GM21390 (cell line): ENCODE measurements at regions not wholly inside any gene's neighbourhood (a gene's known extent, or its start where the extent isn't known, plus 50 kb on each side); places are given as distances from the start of the nearest gene placed in this dataset.

Experiments
- ATAC-seq: cut with Tn5 transposase; IDR thresholded peaks from one replicate; pipeline ENCODE4 v1.9.1; 2021; ENCODE audit not compliant: unreplicated experiment

GRCh38 chr21:15359251-15359650 lies 294.5 kb upstream of the NRIP1 start:
- no peak for ATAC-seq

GRCh38 chr21:15362458-15362857 lies 297.7 kb upstream of the NRIP1 start:
- no peak for ATAC-seq

GRCh38 chr21:15363921-15364320 lies 299.1 kb upstream of the NRIP1 start:
- no peak for ATAC-seq

GRCh38 chr21:15365751-15366392 lies 301.1 kb upstream of the NRIP1 start:
- no peak for ATAC-seq

DNA sequence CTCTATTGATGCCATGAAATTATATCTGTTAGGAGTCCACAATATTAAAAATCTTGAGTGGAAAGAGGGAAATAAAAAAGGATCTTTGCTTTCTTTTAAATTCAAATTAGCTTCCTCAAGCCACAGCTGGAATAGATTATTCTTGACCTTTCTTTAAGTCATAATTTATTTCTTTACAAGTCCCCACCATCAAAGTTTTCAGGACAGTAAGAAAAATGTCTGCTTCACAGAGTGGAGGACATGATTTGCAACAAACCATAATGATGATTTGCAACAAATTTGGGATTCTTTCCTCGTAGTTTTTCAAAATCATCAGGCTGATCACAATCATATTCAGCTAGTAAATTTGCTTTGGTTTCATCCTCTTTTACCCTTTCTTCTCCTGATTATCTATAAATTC lies 301.8 kb upstream of the NRIP1 start:
- ATAC-seq = no peak

DNA sequence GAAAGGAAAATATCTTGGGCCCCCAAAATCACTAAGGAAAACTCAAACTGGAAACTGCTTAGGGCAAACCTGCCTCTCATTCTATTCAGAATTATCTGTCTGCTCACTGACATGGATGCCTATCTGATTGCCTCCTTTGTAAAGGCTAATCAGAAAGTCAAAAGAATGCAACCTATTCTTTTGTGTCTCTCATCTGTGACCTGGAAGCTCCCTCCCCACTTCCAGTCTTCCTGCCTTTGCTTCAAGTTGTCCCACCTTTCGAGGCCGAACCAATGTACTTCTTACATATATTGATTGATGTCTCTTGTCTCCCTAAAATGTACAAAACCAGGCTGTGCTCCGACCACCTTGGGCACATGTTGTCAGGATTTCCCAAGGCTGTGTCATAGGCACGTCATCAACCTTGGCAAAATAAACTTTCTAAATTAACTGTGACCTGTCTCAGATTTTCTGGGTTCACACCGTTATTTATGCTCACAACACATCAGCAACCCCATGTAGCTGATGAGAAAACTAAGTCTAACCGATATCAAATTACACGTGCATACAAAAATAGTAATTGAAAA lies 302.3 kb upstream of the NRIP1 start:
- ATAC-seq = no peak

GRCh38 chr21:15370462-15370975 lies 305.7 kb upstream of the NRIP1 start:
- ATAC-seq = no peak

DNA sequence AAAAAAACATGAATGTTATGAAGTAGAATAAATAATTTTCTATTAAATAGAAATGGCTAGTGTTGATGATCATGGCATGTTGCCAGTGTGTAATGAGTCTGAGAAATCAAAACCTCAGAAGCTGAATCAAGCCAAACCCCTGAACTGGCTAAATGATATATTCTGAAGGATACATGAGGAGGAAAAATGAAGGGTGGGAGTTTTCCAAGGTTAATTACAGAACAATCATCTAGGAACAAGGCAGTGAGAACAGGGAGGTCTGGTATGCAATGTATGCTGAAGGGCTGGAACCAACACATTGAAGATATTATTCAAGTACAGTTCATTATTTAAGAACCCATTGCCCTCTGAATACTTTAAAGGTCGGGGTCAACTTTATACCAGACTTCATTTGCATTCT lies 309.1 kb upstream of the NRIP1 start:
- no peak for ATAC-seq

DNA sequence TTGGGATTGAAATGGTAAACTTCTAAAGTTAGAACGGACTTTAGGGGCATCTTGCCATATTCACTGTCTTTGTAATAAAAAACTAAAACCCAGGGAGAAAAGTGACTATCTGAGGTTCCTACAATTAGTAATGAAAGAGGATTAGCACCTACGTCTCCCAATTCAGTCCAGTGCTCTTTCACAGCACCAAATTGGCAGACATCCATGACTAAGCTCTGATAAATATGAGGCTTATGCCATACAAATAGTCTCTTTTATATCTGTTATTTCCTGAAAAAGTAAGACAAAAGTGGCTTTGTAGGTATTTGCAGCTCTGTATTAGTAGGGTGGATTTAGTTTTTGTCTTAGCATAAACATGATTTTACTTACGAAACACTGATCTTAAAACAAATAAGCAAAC lies 315.0 kb upstream of the NRIP1 start:
- ATAC-seq = no peak

GRCh38 chr21:15383588-15383987 lies 318.8 kb upstream of the NRIP1 start:
- ATAC-seq = no peak

DNA sequence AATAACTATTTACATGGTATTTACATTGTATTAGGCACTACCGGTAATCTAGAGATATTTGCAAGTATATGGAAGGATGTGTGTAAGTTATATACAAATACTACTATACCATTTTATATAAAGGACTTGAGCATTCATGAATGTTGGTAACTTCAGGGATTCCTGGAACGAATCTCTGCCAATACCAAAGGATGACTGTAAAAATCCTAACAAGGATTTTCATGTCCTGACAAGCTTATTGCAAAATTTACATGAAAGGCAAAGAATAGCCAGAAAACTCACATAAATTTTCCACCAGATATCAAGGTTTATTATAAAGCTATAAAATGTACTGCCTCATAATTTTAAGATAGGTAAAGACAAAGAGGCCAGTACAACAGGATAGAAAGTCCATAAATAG lies 325.2 kb upstream of the NRIP1 start:
- no peak for ATAC-seq

DNA sequence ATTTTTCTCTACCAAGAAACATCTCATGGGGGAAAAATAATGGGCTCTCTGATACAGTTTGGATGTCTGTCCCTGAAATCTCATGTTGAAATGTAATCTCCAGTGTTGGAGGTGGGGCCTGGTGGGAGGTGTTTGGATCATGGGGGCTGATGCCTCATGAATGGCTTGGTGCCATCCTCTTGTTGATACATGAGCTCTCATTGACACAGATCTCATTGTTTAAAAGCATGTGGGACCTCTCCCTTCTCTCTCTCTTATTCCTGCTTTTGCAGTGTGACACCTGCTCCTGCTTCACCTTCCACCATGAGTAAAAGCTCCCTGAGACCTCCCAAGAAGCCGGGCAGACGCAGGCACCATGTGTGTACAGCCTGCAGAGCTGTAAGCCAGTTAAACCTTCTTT lies 332.5 kb upstream of the NRIP1 start:
- ATAC-seq = no peak

- no peak for ATAC-seq
Observed at GRCh38 chr21:15400905-15401304, 328.9 kb upstream of the USP25 start.

GRCh38 chr21:15401331-15401730 lies 328.5 kb upstream of the USP25 start:
- no peak for ATAC-seq

DNA sequence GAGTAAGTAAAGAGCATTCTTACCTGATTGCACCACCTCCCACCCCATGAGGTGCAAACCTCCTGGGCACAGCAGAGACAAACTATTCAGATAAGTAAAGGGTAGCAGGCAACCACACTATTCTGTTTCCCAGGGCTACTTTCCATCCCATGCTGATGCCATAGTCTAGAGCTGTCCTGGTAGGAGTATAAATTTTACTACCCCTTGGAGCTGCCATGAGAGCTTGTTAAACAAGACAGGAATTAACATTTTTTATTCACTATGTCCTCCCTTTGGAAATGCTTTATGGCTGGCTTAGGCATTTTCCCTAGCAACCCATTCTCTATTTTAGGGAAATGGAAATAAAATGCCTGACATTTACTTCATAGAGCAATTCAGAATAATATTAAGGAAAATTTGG lies 324.6 kb upstream of the USP25 start:
- no peak for ATAC-seq

DNA sequence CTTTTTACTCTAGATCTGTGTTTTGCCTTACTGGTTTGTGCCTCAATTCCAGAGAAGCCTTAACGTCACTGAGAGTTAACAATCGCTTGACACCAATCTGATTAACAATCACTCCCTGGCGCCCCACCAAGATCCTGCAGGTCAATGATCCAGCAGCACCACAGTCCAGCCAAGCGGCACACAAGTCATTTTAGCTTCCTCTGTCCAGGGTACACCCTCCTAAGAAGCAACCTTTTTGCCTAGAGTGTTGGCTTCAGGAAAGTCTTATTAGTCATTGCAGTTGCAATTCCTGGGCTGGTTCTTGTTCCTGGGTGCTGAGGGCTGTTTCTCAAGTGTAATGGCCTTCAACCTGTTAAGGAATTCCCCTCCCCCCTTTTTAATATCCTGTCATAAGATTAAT lies 323.0 kb upstream of the USP25 start:
- ATAC-seq = no peak

GRCh38 chr21:15407585-15407984 lies 322.2 kb upstream of the USP25 start:
- no peak for ATAC-seq

DNA sequence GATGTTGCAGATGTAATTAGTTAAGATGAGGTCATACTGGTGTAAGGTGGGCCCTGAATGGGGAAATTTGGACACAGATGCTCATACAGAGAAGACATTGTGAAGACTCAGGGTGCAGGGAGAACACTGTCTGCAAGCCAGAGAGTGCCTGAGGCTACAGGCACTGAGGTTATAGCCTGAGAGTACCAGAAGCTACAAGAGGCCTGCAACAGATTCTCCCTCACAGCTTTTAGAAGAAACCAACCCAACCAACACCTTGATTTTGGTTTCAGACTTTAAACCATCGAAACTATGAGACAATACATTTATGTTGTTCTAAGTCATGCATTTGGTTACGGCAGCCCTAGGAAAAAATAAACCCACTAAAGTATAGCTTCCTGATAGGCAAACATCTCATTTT lies 321.7 kb upstream of the USP25 start:
- peak; percentile 92 for ATAC-seq

- ATAC-seq = no peak
Observed at GRCh38 chr21:15409031-15409430, 320.8 kb upstream of the USP25 start.

DNA sequence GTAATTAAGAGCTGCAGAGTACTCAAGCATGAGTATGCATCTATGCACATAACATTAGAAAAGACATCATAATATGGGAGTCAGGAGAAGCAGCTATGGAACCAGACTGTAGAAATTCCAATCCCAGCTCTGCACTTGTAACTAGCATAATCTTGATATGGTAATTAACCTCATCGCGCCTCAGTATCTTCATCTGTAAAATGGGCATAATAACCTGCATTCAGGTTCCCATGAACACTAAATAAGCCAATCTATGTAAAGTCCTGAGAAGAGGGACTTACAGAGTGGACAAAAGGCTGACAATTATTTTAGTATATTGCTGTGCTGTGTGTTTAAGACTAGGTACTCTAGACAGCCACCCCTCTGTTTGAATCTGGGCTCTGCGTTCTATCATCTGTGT lies 318.9 kb upstream of the USP25 start:
- ATAC-seq = no peak

DNA sequence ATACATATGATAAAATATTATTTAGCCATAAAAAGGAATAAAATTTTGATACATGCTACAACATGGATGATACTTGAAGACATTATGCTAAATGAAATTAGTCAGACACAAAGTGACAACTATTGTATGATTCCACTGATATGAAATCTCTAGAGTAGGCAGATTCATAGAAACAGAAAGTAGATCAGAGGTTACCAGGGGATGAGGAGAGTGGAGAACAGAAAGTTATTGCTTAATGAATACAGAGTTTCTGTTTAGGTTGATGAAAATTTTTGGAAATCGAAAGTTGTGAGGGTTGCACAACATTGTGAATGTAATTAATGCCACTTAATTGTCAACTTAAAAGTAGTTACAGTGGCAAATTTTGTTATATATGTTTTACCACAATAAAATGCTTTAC lies 315.7 kb upstream of the USP25 start:
- no peak for ATAC-seq

DNA sequence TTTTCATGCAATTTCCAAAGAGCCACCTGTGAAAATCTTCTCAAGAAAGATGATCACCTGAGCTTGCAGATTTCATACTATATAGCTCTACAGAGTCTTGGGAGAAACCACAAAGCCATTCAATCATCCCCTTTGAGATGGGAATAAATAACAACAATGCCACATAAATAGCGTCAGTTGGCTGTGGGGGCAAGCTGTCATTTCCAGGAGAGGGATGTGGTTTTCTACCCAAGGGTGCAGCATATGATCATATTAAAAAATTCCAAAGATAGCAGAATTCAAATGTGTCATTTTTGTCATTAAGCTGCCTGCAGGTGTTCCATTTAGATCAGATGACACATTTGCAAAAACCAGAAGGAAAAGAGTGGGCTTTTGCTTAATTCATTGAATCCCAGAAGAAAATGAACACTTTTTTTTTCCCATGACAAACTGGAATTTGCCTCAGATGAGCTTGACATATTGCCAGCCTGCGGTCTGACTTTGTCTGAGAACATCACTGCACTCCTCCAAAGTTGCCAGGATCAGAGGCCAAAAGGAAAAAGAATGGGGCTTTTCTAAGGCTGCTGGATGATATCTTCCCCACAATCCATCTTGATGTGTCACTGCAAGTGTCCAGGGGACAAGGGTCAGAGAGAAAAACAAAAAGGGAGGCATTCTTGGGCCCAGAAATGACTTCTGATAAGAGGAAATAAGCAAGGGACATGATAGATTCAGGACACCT lies 314.1 kb upstream of the USP25 start:
- no peak for ATAC-seq
